ENCODE measurements at regions not wholly inside any gene's neighbourhood (a gene's known extent, or its start where the extent isn't known, plus 50 kb on each side); places are given as distances from the start of the nearest gene placed in this dataset.
"Not testable (repeated sequence)": the region's sequence is repeated elsewhere in the genome, so short reads cannot be mapped to it uniquely, and the experiment has no call there.

DNA sequence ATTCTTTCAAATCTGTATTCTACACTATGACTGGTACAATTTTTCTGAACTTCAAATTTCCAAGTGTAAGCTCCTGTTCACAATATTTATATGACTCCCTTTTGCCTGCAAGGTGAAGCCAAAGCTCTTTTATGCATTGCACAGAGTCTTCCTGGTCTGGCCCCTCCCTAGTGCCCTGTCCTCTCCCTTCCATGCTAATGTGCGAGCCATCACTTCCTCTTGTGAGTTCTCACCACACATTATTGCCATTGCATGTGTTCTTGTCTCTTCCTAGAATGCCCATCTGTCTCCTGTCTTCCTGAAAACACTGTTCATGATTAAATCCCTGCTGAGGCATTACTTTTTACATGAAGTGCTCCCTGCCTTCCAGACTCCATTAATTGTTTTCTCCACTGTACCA lies 169.9 kb downstream of the MC4R start:
- no peak for DNase-seq (ENCODE audit: low read depth)

GRCh38 chr18:60200558-60200957 lies 172.0 kb downstream of the MC4R start:
- no peak for DNase-seq (ENCODE audit: low read depth)

DNA sequence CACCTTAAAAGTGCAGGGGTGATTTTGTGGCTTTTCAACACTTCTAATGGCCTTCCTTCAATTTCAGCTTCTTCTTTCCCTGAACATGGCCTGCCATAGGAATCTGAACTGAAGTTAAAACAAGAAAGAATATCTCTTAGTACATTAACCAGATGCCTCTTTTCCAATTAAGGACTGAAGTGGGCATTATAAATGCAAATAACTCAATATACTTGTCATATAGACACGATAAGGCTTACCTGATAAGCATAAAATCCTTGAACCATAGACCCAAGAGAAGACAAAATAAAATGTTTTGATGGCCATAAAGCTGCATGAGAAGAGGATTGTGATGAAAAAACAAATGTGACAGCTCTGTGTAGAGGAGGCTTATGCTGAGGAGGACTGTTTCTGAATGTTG lies 173.1 kb downstream of the MC4R start:
- no peak for DNase-seq (ENCODE audit: low read depth)

- DNase-seq (ENCODE audit: low read depth) = no peak
These were observed 174.7 kb downstream of the MC4R start for GRCh38 chr18:60197671-60198462.

- DNase-seq (ENCODE audit: low read depth) = peak; percentile 8
These were observed 175.6 kb downstream of the MC4R start for GRCh38 chr18:60196836-60197606.

DNA sequence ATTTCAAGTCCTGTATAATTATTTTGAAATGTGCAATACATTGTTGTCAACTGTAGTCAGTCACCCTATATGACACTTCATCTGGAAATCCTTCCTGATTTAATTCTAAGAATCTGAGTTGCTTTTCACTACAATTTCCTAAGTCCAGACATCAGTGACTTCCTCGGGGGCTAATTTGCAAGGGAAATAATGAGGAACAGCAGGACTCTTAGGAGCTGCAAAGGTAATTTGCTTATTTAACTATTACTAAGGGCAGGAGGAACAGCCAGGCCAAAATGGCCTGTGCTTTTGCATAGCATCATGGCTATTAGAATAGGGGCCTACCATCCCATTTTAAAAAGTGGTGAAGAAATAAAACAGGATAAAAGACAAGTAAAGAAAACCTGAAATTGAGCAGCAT lies 178.8 kb downstream of the MC4R start:
- DNase-seq (ENCODE audit: low read depth) = no peak

- peak; percentile 1 for DNase-seq (ENCODE audit: low read depth)
These were observed 180.6 kb downstream of the MC4R start for GRCh38 chr18:60191926-60192325.

DNA sequence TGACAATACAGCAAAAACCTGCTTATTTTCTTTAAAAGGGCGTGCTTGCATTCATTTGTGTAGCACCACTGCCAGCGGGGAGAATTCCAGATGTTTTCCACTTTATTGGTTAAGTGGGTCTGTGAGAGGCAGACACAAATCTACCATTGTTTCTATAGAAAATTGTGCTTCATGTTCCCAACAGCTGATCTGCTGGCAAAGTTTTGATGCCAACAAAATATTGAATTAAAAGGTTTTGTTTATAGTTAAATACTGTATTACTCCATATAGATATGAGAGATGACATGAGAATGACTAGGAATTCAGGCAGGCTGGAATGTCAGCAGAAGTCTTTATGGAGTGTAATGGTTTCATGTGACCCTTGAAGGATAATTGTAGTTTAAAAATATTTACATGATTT lies 182.7 kb downstream of the MC4R start:
- no peak for DNase-seq (ENCODE audit: low read depth)

DNA sequence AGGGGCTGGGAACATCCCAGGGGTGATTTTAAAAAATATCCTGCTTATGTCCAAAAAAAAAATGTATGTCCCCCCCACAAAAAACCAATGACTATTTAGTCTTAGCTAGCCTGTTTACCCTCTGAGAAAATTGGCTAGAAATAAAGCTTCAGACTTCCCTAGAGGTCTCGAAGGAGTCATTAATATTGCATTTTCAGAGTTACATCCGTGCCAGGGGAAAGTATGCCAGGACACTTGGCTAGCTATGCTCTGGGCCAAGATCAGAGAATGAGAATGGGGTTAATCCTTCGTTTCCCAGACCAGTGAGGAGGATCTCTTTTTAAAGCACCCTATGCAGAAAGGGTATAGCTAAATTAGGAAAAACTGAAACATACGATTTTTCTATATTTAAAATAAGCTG lies 183.6 kb downstream of the MC4R start:
- no peak for DNase-seq (ENCODE audit: low read depth)

GRCh38 chr18:60182223-60182622 lies 190.4 kb downstream of the MC4R start:
- no peak for DNase-seq (ENCODE audit: low read depth)

- DNase-seq (ENCODE audit: low read depth) = no peak
These were observed 191.9 kb downstream of the MC4R start for GRCh38 chr18:60180671-60181070.

DNA sequence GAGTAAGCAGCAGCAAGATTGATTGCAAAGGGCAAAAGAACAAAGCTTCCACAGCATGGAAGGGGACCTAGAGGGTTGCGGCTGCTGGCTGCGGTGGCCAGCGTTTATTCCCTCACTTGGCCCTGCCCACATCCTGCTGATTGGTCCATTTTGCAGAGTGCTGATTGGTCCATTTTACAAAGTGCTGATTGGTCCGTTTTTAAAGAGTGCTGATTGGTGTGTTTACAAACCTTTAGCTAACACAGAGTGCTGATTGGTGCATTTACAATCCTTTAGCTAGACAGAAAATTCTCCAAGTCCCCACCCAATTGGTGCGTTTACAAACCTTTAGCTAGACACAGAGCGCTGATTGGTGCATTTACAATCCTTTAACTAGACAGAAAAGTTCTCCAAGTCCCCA lies 194.4 kb downstream of the MC4R start:
- DNase-seq (ENCODE audit: low read depth) = not testable (repeated sequence)

- no peak for DNase-seq (ENCODE audit: low read depth)
These were observed 196.3 kb downstream of the MC4R start for GRCh38 chr18:60176259-60176658.

DNA sequence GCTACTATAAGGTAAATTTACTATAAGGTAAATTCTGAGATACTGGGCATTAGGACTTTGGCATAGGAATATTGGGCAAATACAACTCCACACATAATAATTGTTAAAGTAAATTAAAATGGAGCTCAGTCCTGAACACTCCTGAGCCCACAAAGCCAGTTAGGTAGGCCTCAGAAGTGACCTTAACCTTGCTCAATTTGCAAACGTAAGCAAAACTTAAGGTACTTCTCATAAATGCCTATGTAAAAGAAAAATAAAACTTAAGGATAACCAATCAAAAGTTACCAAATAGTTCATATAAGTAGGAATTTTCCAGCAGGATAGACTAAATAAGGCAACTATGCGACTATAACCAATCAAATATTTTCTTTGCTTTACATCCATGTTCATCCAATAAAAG lies 197.7 kb downstream of the MC4R start:
- DNase-seq (ENCODE audit: low read depth) = no peak

DNA sequence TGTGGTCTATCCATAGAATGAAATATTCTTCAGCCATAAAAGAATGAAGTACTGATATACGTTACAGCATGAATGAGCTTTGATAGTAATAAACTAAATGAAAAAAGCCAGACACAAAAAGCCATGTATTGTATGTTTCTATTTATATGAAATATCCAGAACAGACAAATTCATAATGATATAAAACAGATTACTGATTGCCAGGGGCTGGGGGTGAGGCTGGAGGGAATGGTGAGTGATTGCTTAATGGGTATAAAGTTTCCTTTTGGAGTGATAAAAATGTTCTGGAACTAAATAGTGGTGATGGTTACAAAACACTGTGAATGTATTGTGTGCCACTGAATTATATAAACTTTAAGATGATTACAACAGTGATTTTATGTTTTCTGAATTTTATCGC lies 200.5 kb downstream of the MC4R start:
- no peak for DNase-seq (ENCODE audit: low read depth)

- no peak for DNase-seq (ENCODE audit: low read depth)
These were observed 209.0 kb downstream of the MC4R start for GRCh38 chr18:60163622-60164021.

- no peak for DNase-seq (ENCODE audit: low read depth)
These were observed 210.2 kb downstream of the MC4R start for GRCh38 chr18:60162388-60162787.

- DNase-seq (ENCODE audit: low read depth) = no peak
These were observed 214.8 kb downstream of the MC4R start for GRCh38 chr18:60157810-60158209.

GRCh38 chr18:60153376-60153775 lies 219.2 kb downstream of the MC4R start:
- no peak for DNase-seq (ENCODE audit: low read depth)

GRCh38 chr18:60149316-60149715 lies 223.3 kb downstream of the MC4R start:
- no peak for DNase-seq (ENCODE audit: low read depth)

DNA sequence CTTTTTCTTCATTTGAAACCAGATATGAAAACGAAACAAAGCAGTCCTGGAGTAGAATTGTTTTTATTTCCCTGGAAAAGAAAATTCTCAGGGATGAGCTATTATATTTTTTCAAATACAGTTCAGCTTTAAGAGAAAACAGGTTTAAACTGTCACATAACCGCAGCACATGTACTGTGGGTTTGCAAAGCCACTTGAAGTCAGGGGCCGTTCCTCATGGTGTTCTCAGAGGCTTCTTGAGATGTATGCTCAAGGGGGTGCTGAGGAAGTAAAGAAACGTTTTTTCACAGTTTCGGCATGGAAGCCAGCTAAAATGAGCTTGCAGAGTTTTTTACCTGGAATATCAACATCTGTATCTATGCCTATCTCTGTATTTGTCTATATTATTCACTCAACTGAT lies 225.3 kb downstream of the MC4R start:
- DNase-seq (ENCODE audit: low read depth) = no peak

DNA sequence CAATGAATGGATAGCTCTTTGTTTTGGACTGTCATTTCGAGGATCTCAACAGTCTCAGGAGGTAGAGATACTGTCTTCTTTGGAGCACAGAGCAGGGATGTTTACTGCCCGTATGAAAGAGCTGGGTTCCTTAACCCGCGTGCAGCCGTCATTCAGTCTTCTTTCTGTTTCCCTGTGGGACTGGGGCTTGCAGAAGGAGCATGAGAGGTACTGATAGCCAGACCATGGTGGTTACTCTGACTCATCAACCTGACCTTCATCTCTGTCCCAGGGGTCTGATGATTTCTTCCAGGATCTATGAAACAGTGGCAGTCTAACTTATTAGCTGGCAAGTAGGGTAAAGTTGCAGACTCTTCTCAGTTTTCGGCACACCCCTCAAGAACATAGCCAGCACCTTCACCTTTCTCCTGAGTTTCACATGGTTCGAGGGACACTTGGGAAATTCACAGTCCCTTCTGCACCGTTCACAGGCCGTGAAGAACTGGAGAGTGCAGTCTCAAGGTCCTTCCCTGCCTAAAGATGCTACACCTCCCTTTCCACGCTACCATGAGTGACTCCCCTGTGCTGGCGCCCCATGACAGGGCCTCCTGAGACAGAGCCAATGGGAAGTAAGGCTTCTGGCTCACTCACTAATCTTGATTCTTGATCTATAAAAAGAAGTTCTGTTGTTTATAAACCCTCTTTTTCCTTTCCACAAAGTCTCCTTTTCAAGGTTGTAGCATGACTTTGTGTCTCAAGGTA lies 226.2 kb downstream of the MC4R start:
- no peak for DNase-seq (ENCODE audit: low read depth)

GRCh38 chr18:60145776-60146175 lies 226.8 kb downstream of the MC4R start:
- no peak for DNase-seq (ENCODE audit: low read depth)
